ENCODE measurements at regions not wholly inside any gene's neighbourhood (a gene's known extent, or its start where the extent isn't known, plus 50 kb on each side); places are given as distances from the start of the nearest gene placed in this dataset.

GRCh38 chr7:73918926-73919693 lies 58.2 kb downstream of the TMEM270 start:
- Mint-ChIP-seq H3K9me3 (ENCODE audit: unreplicated experiment) (no peaks in the 10 kb centered on the region), H3K27ac (ENCODE audit: unreplicated experiment) (no peak overlapping the region), H3K4me1 (ENCODE audit: low read depth, unreplicated experiment) (peaks cover 6% of the 10 kb centered on the region), H3K36me3 (ENCODE audit: insufficient read depth, unreplicated experiment) (peaks cover 5% of the 10 kb centered on the region), H3K4me3 (ENCODE audit: unreplicated experiment) (no peak overlapping the region), H3K27me3 (ENCODE audit: insufficient read depth, unreplicated experiment) (peaks cover 9% of the 10 kb centered on the region)
- ChIA-PET CTCF (no interaction called here), POLR2A (no interaction called here)
- BruUV-seq (replicated peaks): no TSS peak
- Histone ChIP-seq H3K27me3 (replicated peaks; ENCODE audit: control insufficient read depth, insufficient read depth, low read length) (no peaks in the 10 kb centered on the region), H3K4me3 (ENCODE audit: low read depth, low read length) (no peak overlapping the region), H3K36me3 (ENCODE audit: control insufficient read depth, insufficient read depth, low read length) (no peaks in the 10 kb centered on the region), H3K9me3 (no peaks in the 10 kb centered on the region), H3K4me1 (no peaks in the 10 kb centered on the region; the same call in 1 of the 2 replicates)
- no peak for TF ChIP-seq CTCF (IDR thresholded peaks at IDR 0.05; ENCODE audit: insufficient read depth in 1 of 2, low read depth in 1 of 2, low read length in 1 of 2, severe bottlenecking in 1 of 2, unreplicated experiment in 1 of 2)
- intact Hi-C loops (cut with micrococcal nuclease; ENCODE audit: unreplicated experiment): no loop called here
- DNase-seq: no peak

GRCh38 chr7:73919694-73920375 lies 58.9 kb downstream of the TMEM270 start:
- no TSS peak for BruUV-seq (replicated peaks)
- ChIA-PET CTCF (no interaction called here), POLR2A (no interaction called here)
- no peaks in the 10 kb centered on the region for H3K9me3 ChIP-seq
- TF ChIP-seq CTCF (IDR thresholded peaks at IDR 0.05; ENCODE audit: insufficient read depth in 1 of 2, low read depth in 1 of 2, low read length in 1 of 2, severe bottlenecking in 1 of 2, unreplicated experiment in 1 of 2): no peak
- Mint-ChIP-seq H3K27me3 (ENCODE audit: insufficient read depth, unreplicated experiment) (peaks cover 9% of the 10 kb centered on the region), H3K4me3 (ENCODE audit: unreplicated experiment) (no peak overlapping the region), H3K4me1 (ENCODE audit: low read depth, unreplicated experiment) (peaks cover 6% of the 10 kb centered on the region), H3K9me3 (ENCODE audit: unreplicated experiment) (no peaks in the 10 kb centered on the region), H3K36me3 (ENCODE audit: insufficient read depth, unreplicated experiment) (peaks cover 5% of the 10 kb centered on the region), H3K27ac (ENCODE audit: unreplicated experiment) (no peak overlapping the region)
- no peaks in the 10 kb centered on the region for H3K36me3 ChIP-seq (ENCODE audit: control insufficient read depth, insufficient read depth, low read length)
- H3K4me3 ChIP-seq (ENCODE audit: low read depth, low read length): no peak overlapping the region
- H3K4me1 ChIP-seq: no peaks in the 10 kb centered on the region; the same call in 1 of the 2 replicates
- intact Hi-C loops (cut with micrococcal nuclease; ENCODE audit: unreplicated experiment): no loop called here
- no peaks in the 10 kb centered on the region for H3K27me3 ChIP-seq (replicated peaks; ENCODE audit: control insufficient read depth, insufficient read depth, low read length)
- DNase-seq: no peak

- CTCF ChIA-PET: no interaction called here
- Mint-ChIP-seq H3K9me3 (ENCODE audit: unreplicated experiment) (no peaks in the 10 kb centered on the region), H3K27ac (ENCODE audit: unreplicated experiment) (no peak overlapping the region), H3K4me3 (ENCODE audit: unreplicated experiment) (no peak overlapping the region), H3K27me3 (ENCODE audit: insufficient read depth, unreplicated experiment) (peaks cover 5% of the 10 kb centered on the region), H3K4me1 (ENCODE audit: low read depth, unreplicated experiment) (peaks cover 6% of the 10 kb centered on the region), H3K36me3 (ENCODE audit: insufficient read depth, unreplicated experiment) (peaks cover 5% of the 10 kb centered on the region)
- no TSS peak for BruUV-seq (replicated peaks)
- H3K4me3 ChIP-seq (ENCODE audit: low read depth, low read length): no peak overlapping the region
- no peak for DNase-seq
- H3K27me3 ChIP-seq (replicated peaks; ENCODE audit: control insufficient read depth, insufficient read depth, low read length): no peaks in the 10 kb centered on the region
- POLR2A ChIA-PET: no interaction called here
- no peaks in the 10 kb centered on the region for H3K36me3 ChIP-seq (ENCODE audit: control insufficient read depth, insufficient read depth, low read length)
- no peaks in the 10 kb centered on the region for H3K9me3 ChIP-seq
- TF ChIP-seq CTCF (IDR thresholded peaks at IDR 0.05; ENCODE audit: insufficient read depth in 1 of 2, low read depth in 1 of 2, low read length in 1 of 2, severe bottlenecking in 1 of 2, unreplicated experiment in 1 of 2): no peak
- no peaks in the 10 kb centered on the region; the same call in 1 of the 2 replicates for H3K4me1 ChIP-seq
- intact Hi-C loops (cut with micrococcal nuclease; ENCODE audit: unreplicated experiment): no loop called here
These were observed 59.6 kb downstream of the TMEM270 start for GRCh38 chr7:73920406-73921134.
